HG03439 (cell line): ENCODE measurements at regions not wholly inside any gene's neighbourhood (a gene's known extent, or its start where the extent isn't known, plus 50 kb on each side); places are given as distances from the start of the nearest gene placed in this dataset.
"Not testable (repeated sequence)": the region's sequence is repeated elsewhere in the genome, so short reads cannot be mapped to it uniquely, and the experiment has no call there.

ENCODE experiments used
- ATAC-seq: cut with Tn5 transposase; IDR thresholded peaks from one replicate; pipeline ENCODE4 v1.9.1; 2021; ENCODE audit warnings: mild to moderate bottlenecking, moderate library complexity; ENCODE audit not compliant: unreplicated experiment

GRCh38 chr1:4207842-4208692 lies 308.0 kb upstream of the C1orf174 start:
- ATAC-seq: no peak

DNA sequence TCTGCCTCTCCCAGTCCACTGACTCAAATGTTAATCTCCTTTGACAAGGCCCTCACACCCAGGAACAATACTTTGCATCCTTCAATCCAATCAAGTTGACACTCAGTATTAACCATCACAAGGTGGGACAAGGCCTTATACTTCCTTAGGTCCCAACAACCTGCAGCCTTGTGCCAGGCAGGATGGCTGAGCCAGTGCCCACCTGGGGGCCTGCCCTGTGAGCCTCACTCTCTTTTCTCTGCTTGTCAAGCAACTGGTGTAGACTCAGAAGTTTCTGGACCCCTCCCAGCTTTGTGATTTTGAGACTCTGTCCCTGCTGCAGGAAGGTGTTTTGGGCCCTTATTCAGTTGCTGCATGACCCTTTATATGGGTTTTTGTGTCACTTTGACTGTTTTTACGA lies 310.0 kb upstream of the C1orf174 start:
- ATAC-seq: no peak

DNA sequence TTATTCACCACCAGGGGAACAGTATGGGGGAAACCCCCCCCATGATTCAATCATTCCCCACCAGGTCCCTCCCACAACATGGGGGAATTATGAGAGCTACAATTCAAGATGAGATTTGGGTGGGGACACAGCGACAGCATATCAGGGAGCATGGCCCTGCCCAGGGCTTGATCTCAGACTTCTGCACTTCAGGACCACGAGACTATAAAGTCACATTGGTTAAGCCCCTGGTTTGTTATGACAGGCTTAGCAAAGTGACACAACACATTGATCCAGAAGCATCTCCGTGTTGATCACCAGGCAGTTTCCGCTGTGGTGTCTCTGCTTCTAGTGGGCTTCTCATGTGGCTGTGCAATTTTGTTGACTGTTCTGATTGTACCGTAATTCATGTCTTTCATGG lies 312.7 kb upstream of the C1orf174 start:
- ATAC-seq: no peak

DNA sequence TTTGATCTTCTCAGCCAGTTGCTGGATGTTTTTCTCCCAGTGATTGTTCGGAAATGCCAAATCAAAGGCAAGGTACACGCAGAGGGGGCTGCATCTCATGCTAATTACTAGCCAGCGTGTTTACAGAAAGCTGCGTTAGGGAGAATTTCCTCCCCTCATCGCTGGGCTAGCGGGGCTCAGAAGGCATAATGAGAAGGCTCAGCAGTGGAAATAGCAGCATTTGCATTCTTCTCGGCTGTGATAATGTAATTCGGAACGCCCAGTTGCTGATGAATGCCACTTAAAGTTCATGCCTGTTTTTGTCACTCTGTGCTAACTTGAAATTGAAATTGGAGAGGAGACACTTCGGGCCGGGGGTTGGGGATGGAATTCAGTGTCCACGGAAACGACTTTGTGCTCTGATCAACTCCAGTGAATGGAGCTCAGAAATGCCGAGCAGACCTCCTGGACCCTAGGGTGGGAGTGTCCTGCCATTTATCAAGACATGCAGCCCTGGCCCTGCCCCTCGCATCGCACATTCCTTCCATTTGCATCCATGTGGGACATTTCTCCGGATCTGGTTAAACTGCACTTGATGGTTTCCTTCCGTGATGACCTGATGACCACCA lies 313.4 kb upstream of the C1orf174 start:
- no peak for ATAC-seq

DNA sequence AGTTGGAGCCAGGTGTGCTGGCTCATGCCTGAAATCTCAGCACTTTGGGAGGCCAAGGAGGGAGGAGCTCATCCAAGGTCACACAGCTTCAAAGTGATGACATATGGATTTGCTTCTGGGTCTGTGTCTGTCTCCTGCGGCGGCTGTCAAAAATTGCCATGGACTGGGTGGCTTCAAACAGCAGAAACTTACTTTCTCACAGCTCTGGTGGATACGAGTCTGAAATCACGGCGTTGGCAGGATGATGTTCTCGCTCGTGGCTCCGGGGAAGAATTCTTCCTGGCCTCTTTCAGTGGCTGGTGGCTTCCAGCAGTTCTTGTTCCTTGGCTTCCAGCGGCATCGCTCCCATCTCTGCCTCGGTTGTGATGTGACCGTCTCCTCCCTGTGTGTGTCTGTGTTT lies 314.8 kb upstream of the C1orf174 start:
- no peak for ATAC-seq

DNA sequence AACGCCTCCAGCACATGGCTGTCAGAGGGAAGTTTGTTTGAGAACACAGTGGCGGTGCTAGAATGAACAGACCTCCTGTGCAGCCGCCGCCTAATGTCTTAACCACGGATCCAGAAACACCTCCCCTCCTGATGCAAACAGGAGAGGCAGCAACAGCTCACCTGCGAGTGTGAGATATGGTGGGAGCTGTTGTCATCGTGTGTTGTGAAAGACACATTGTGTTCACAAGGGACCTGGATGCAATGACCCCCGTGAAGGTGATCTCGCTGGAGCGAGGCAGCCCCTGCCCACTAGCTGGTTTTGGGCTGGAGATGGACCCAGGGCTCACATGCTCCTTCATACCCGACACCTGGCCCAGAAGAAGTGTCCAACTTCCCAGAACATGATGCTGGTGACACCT lies 315.3 kb upstream of the C1orf174 start:
- no peak for ATAC-seq

DNA sequence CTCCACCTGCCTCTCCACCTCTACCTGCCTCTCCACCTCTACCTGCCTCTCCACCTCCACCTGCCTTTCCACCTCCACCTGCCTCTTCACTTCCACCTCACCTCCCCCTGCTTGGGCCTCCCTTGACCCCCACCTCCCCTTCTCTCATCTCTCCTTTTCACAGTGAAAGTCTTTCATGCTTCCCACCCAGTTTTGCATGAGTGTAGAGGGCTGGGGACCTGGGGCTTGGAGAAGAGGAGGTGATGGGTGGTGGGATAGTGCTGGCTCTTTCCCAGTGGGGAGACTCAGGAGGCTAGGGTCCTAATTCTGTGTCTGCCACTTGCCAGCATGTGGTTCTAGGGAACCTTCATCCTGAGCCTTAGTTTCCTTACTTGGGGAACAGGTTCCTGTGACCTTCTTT lies 316.2 kb upstream of the C1orf174 start:
- no peak for ATAC-seq

DNA sequence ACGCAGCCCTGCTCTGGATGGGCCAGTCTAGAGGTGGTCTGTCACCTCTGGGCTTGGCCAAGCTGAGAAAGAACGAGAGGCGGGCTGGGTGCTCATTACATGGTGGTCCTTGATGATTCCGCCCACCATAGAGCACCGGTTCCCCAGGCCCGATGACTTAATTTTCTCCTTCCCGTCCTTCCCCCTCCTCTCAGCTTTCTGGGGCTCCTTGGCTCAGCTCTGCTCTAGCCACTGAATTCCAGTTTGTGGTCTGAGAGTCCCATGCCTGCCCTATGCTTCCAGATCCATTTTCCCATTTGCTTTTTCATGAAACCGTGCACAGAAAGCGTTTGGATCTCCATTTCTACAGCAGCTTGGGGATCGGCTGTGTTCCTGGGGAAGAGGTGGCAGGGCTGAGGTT lies 318.5 kb upstream of the C1orf174 start:
- ATAC-seq: no peak

DNA sequence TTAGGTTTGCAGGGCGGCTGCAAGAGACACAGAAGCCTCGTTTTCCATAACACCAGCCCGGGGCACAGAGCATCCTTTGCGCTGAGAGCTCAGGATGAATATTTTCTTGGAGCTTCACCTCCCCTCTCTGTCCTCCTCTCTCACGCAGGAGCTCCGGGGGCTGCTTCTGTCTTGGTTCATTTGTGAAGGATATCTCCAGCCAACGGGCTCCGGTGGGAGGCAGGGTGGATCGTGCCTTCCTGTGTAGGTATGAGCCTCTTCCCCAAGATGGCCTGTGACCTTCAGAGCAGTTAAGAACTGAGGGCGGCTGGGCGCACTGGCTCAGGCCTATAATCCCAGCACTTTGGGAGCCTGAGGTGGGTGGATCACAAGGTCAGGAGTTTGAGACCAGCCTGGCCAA lies 319.0 kb upstream of the C1orf174 start:
- no peak for ATAC-seq

DNA sequence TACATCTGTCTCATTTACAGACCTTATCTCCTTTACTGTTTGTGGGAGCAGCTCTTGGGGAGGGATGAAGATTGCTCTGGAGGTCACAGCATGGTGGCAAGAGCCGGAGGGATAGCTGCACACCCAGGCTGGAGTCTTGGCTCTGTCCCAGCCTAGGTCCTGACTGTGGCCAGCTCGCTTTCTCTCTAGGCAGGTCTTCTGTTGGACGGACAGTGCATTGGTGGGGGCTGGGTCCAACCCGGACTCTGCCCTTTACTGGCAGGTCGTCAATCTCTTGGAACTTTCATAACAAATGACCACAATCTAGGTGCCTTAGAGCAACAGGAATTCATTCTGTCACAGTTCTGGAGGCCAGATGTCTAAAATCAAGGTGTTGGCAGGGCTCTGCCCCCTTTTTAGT lies 319.8 kb upstream of the C1orf174 start:
- ATAC-seq: no peak

DNA sequence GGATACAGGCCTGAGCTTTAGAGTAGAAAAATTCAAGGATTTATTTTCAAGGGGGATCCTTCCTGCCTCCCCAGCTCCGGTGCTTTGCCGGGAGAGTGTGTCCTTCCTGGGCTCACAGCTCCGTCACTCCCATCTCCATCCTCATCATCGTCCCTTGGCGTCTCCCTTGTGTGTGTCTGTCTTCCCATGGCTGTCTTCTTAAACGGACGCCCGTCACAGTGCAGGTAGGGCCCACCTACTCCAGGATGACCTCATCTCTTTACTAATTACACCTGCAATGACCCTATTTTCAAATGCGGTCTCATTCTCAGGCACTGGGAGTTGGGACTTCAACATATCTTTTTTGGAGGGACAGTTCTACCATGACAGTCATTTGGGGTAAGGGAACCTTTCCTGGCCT lies 320.3 kb upstream of the C1orf174 start:
- ATAC-seq: no peak

- no peak for ATAC-seq
Observed at GRCh38 chr1:4221107-4221506, 321.0 kb upstream of the C1orf174 start.

- no peak for ATAC-seq
Observed at GRCh38 chr1:4224684-4225467, 324.8 kb upstream of the C1orf174 start.

- ATAC-seq: no peak
Observed at GRCh38 chr1:4227986-4228385, 327.9 kb upstream of the C1orf174 start.

DNA sequence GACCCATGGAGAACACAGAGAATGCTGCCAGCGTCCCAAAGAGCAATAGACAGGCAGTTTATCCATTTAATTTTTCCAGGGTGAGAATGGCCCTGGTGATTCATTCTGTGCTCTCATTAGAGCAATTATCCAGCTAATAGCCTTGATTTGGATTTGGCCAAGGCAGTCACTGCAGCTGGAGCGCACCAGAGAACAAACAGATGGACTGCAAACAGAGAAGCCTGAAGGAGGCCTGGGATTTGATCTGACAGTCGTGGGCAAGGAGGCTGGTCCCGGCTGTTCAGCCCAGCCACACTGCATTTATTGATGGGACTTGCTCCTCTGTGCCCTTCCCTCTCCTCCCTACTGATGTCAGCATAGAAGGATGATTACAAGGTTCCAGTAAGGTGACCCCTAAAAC lies 353.9 kb upstream of the C1orf174 start:
- ATAC-seq: no peak

DNA sequence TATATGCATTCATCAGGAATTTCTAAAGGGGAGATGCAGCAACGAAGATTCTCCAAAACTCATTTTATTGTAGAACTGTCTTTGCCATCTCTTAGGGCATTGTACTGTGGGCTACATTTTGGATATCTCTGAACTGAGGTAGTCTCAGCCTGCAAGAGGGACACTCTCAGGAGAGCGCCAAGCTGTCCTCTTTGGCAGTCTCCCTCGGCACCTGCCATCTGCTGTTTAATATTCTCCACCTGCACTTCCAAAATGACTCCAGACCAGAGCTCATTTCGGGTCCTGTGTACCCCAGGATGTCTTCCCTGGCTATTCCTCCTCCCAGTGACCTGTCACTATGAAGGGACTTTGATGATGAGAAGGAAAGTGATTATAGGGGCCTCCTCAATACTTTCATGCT lies 356.3 kb upstream of the C1orf174 start:
- ATAC-seq: no peak

DNA sequence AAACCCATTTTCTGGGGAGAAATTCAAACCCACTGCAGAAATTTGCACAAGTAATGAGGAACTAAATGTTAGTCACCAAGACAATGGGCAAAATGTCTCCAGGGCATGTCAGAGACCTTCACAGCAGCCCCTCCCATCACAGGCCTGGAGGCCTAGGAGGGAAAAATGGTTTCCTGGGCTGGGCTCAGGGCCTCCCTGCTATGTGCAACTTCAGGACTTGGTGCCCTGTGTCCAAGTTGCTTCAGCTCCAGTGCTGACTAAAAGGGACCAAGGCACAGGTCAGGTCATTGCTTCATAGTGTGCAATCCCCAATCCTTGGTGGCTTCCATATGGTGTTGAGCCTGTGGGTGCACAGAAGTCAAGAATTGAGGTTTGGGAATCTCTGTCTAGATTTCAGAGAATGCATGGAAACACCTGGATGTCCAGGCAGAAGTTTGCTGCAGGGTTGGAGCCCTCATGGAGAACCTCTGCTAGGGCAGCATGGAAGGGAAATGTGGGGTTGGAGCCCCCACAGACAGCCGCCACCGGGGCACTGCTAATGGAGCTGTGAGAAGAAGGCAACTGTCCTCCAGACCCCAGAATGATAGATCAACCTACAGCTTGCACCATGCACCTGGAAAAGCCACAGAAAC lies 358.2 kb upstream of the C1orf174 start:
- ATAC-seq: not testable (repeated sequence)

- ATAC-seq: no peak
Observed at GRCh38 chr1:4261327-4261726, 361.3 kb upstream of the C1orf174 start.

- no peak for ATAC-seq
Observed at GRCh38 chr1:4262665-4263064, 362.6 kb upstream of the C1orf174 start.

DNA sequence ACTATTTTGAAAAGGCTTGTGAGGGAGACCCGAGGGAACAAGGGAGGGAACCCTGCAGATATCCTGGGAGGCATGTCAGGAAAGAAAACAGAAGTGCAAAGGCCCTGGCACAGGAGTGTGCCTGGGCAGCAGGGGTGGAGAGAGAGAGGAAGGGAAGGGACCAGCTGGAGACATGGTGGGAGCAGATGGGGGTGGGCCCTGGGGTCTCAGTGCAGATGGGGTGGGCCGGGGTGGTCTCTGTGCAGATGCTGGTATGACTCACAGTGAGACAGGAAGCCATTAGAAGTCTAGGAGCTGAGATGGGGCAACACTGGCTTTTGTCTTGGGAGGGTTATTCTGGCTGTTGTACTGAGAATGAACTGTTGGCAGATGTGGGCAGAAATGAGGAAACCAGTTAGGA lies 363.6 kb upstream of the C1orf174 start:
- ATAC-seq: no peak

DNA sequence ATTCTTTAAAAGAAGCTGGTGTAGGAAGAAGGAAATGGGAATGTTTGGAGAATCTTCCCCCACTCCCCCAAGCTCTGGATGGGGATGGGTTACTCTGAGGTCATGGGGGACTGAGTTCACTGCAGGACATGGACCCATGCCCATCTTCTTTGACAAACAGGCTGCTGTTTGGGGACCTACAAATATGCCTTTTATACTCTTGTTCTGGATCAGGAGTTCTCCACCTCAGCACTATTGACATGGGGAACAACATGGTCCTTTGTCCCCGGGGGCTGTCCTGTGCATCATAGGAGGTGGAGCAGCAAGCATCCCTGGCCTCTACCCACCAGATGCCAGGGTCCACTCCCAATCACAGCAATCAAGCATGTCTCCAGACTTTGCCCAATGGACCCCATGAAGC lies 365.8 kb upstream of the C1orf174 start:
- no peak for ATAC-seq
